Myocyte (in vitro differentiated cells): ENCODE measurements at regions not wholly inside any gene's neighbourhood (a gene's known extent, or its start where the extent isn't known, plus 50 kb on each side); places are given as distances from the start of the nearest gene placed in this dataset.

Source experiments
- DNase-seq: peaks from one replicate; pipeline ENCODE4 v3.0.0-alpha.2; 2012; ENCODE audit warnings: low read depth

DNA sequence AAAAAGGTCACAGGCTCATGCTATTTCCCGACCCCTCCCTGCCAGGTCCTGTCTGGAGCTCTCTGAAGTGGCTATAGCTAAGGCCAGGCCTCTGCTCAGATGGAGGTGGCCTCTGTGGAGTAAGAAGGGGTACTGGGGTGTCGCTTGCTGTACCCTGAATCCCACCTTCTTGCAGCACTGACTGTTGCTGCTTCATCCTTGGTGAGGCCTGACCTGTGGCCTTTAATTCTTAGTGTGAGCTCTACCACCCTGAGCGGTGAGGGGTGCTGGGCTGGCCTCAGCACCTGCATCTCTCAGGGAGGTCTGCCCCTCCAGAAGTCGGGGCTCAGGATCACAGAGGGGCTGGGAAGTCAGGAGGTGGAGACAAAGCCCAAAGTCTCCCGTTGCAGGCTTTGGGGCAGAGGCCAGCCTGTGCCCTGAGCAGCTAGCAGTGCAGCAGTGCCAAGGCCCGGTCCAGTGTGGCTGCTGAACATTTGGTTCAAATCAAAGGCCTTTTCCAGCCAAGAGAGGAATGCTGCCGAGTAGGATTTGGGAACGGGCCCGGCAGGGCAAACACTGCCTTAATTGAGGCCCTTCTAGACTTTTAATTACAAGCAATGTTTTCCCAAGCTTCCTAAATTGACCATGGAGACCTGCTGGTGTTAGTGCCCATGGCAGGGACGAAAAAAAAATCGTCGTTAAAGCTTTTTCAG lies 133.5 kb upstream of the HAAO start:
- DNase-seq, result no peak

DNA sequence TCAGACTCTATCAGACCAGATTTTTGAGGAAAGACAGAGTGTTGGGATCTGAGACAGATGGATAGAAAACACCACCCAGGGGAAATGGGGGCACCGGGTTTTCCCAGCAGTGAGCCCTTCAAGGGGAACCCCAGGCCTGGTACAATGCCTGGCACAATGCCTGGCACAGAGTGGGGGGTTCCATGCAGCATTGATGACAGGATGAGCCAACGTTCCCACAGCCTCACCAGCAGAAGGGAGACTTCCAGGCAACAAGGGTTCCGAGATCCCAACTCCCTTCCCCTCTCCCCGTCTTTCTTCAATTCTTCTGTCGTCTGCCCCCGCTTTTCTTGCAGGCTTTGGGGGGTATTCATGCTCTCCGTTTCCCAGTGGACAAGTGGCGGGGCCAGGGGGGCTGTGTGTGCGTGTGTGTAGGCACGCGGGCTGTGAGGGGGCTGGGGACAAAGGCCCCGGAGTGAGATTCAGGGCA lies 132.1 kb upstream of the HAAO start:
- DNase-seq, result peak; percentile 55

DNA sequence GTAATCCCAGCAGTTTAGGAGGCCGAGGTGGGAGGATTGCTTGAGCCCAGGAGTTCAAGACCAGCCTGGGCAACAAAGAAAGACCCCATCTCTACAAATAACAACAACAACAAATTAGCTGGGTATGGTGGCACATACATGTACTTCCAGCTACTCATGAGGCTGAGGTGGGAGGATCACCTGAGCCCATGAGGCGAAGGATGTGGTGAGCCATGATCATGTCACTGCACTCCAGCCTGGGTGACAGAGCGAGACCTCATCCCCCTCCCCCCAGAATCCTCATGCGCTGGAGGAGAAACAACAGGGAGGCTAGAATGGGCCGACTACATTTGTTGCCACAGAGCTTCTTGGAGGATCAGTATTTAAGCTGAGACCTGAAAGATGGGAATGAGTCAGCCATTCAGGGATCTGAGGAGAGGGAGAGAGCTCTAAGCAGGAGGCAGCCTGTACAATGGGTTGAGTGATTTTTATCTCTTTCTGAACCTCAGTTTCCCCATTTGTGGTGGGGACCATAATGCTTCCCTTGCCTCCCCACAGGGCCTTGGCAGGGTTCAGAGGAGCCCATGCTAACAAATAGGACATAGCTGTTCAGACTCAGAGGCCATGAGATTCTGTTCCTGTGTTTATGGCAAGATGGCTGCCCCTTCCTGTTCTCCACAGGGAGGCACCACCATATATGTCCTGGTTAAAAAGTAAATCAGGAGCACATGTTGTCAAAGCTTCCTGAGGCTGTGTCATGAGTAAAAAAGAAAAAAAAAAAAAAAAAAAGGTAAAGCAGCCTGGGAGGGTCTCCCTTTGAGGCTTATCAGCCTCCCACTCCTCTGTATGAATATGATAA lies 131.4 kb upstream of the HAAO start:
- DNase-seq, result peak; percentile 28

DNA sequence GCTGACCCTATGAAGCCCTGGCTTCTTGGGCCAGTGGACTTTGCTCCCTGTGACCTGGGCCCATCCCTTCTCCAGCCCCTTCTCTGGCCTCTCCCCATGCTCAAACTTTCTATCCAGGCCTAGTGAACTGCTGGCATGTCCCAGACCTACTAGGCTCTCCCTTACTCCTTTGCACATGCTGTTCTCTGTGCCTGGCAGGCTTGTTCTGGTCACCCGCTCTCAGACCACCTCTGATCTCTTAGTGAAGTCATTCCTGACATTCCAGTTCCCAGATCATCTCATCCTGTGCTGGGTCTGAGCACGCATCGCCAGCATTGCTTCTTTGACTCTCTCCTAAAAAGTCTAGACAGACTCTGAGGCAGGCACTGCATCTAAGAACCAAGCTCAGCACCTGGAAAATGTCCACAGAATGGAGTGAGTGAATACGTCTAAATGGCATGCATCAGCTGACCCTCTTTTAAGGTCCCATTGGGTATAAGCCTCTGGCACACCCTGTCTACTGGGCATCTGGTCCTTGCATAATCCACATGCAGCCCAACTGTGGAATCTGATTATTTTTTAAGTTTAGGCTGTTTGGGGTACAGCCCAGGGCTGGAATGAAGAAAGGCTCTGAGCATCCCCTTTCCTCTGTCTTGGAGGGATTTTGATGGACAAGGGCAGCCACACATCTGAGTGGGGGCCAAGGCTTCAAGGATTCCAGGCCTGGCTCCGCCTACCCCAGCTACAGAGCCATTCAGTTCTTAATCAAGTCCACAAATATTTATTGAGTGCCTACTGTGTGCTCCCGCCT lies 130.6 kb upstream of the HAAO start:
- peak; percentile 89 for DNase-seq

DNA sequence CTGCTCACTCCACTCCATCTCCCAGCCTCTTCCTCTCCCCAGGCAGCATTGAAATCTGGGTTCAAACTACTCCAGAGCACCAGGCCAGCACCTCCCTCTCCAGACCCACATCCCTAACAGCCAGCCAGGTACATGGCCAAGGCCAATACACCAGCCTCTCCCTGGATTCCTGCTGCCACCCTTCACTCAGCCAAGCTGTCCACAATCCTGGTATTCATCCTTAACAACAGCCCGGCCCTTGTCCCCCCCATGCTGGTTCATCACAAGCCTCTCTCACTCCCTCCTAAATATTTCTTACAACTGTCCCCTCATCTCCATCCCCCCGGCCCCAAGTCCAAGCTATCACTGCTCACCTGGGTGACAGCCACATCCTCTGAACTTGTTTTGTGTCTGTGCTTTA lies 129.9 kb upstream of the HAAO start:
- DNase-seq, result no peak

DNA sequence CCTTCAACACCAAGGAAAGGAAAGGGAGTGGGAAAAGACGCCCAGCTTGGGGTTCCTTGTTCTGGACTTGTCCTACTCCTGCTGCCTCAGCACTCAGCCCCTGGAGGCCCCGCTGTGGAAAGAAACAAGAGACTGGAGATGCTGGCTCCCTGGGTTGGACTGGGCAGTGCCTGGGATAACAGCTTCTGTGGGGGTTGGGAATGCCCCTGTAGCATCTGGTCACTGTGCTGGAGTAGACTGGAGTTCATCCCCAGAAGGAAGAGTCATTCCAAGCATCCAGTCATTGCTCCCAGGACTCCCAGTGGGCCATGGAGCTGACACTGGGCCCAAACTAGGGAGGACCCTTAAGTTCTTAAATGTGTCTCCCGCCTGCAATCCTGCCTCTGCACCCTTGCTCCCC lies 129.3 kb upstream of the HAAO start:
- DNase-seq, result peak; percentile 15

DNA sequence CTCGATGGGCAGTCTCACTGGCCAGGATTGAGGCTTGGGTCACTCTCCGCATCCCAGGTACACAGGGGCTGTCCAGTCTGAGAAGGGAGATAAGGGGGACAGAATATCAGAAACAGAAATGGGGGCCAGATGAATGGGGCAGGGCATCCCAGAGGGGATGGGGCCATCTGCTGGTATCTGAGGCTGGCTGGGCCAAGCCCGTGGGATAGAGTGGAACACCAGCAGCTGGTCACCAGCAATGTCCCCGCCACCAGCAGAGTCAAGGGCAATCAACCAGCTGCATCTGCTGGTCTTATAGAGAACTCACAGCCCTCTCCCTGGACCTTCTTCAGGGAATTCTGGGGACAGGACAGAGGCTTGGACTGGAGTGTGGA lies 128.8 kb upstream of the HAAO start:
- peak; percentile 14 for DNase-seq

DNA sequence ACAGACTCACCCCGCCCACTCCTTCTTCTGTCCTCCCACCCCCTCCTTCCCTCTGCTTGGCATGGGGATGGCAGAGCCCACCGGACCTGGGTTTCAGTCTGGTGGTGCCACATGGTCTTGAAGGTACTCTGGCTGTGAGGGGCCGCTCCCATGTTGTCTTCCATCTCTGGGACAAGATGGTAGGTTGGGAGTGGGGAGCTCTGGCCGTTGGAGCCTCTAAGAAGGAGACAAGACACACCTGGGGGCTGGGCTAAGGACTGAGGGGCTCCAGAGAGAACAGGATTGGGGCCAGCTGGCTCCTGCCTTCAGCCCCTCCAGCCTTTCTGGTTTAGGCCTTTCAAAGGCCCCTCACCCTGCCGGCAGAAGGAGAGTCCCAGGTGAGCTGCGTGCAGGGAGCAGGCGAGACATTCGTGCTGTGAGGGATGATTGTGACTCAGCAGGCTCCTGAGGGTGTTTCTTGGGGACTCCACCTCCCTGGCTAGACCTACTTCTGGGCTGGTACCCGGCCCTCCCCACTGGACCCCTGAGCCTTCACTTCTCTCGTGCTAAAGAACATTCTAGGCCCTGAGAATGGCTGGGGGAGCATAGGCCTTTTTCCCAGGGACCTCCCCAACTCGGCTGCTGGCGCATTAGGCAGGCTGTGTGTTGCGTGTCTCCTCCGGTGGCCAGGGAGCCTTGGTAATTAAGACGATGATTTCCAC lies 128.2 kb upstream of the HAAO start:
- DNase-seq, result no peak

DNA sequence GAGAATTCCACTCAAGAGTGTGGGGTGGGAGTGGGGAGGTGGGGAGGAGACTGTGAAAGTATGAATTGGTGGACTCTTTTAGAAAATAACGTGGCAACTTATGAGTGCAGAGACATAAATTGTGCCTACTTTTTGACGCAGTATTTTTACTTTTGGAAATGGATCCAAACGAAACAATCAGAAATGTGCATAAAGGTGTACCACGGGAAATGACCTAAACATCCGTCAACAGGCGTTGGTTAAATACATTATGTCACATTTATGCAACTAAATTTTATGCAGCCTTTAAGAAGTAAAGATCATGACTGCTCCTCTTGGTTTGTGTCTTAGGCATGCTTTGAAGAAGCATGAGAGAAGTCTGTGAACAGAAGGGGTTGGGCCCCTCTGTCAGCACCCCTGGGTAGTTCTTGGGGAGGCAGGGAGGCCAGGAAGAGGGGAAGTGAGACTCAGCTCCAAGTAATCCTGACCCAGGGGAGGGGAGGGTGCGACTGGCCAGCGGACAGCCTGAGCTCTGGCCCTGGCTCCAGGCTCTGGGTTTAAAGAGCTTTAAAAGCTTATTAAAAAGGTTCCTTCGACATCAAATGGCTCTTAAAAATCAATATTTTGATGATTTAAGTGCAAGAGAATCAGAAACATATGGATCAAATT lies 126.4 kb upstream of the HAAO start:
- DNase-seq, result no peak

DNA sequence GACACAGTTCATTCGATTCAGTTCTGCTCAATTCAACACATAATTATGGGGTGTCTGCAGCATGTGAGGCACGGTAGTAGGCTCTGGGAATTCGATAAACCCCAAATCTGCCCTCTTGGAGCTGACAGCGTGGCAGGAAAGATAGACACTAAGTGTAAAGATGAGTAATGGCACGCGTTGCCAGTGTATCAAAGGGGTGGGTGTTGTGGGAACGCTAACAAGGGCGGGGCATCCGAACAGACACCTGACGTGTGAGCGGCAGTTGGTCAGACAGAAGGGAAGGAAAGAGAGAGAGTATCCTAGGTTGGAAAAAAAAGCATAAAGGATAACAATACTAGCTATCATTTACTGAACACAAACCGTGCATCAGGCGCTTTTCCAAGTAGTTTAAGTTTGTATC lies 125.7 kb upstream of the HAAO start:
- DNase-seq, result no peak

DNA sequence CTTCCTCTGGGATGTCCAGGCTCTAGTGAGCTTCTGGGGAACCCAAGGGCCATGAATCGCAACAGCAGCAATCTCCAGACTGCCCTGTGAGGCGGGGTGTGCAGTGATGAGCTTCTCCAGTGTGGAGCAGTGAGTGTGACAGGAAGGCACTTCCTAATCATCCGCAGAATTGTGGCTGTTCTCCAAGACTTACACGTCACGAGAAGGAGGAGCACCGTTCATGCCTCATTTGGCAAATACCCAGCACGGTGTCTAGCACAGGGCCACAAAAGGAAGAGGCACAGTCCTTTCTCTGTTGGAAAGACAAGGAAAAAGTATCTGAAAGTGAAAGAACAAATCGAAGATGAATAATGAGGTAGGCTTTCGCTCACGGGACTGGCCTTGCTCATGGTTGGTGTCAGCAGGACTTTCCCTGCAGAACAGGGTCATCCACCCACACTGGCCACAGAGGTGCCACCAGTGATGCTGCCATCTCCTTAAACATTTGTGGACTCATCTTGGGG lies 125.1 kb upstream of the HAAO start:
- DNase-seq, result peak; percentile 45

DNA sequence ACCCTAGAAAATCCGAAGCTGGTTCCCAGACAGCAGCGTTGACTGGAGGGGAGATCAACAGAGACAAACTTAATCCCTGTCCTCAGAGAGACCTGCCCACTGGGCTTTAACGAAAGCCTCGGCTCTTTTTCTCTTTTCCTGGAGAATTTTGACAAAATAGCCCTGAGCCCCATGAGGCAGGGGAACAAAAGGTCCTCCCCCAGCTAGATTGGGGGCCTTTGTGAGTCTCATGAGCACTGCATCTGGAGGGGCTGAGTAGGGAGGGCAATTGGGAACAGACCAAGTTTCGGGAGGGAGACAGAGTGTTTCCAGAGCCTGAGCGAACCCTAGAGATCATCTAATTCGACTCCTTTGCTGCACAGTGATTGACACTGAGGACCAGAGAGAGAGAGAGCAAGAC lies 123.9 kb upstream of the HAAO start:
- no peak for DNase-seq

DNA sequence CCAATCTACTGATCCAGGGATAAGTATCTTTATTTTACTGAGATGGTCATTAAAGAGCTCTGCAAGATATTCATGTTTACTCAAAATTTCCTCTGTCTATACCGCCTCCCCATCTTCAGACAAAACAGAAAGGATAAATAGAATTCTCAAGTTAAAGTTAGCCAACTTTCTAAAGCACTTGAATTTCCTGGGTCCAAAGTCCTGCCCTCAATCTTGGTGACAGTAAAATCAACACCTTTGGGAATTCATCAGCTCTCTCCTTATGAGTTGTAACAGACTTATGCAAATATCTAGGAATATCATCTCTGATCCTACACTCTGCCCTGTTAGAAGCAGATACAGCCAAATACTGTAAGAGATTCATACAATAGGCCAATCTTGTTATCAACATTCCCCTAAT lies 122.5 kb upstream of the HAAO start:
- DNase-seq, result no peak

DNA sequence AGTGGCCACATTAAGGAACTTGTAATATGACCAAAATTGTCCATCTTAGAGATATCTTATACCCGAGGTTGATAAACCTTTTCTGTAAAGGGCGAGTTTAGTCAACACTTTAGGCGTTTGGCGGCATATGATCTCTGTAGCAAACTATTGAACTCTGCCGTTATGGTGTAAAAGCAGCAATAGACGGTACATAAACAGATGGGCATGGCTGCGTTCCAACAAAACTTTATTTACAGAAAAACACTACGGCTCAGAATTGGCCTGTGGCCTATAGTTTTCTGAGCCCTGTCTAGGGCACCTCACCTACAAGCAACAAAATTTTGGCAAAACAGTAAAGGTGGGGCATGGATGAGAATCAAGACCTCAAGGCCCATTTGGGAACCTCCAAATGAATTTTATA lies 121.9 kb upstream of the HAAO start:
- DNase-seq, result no peak

DNA sequence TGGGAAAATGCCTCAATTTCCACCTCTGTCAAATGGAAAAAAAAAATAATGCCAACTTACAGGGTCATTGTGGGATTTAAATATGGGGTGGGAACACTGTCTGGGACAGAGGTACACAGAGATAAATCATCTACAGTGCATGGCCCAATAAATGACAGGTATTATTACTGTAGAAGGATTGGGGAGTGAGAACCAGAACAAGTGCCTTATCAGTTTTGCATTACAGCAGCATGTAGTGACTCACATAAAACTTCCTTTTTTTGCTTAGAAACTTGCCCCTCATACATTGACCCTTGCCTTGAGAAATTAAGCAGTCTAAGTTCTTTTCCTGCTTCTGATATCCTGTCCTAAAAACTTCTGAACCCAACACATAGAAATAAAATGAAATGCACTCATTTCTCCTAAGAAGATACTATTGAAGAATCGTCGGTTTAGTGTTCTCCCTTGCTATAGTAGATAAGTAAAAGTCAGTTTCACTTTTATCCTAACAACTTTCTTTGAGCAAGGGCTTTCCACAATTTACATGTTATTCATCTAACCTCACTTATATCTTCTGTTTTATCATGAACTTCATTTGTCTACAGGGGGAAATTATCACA lies 121.0 kb upstream of the HAAO start:
- no peak for DNase-seq

DNA sequence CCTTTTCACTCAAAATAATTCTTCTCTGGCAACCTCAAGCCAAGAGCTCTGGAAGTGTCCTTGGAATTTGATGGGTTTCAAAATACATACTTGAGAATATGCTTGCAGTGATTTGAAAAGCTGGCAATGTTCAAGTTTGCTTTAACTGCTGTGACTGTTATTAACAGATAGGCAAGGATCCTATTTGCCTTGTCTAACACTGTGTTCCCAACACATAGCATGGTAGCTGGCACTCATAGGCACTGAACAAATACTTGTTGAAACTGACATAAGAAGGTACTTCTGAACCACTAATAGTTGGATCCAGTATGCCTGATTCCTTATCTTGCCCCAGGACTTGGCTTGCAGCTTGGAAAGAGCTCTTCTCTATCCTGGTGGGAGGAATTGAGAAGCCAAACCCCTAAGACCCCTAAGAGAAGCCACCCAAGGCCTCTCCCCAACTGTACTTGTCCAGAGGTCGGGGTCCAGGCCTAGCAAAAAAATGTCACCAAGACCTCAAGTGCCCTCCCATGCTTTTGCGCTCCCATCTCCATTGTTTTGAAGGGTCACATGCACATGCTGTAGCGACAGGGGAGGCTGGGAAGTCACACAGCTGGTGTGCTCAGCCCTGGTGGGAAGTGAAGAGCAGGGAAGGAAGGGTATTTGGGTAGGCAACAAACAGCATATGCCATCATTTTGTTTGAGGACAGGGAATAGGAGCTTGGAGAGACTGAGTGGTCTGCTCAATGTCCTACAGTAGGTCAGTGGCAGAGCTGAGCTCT lies 118.4 kb upstream of the HAAO start:
- no peak for DNase-seq

DNA sequence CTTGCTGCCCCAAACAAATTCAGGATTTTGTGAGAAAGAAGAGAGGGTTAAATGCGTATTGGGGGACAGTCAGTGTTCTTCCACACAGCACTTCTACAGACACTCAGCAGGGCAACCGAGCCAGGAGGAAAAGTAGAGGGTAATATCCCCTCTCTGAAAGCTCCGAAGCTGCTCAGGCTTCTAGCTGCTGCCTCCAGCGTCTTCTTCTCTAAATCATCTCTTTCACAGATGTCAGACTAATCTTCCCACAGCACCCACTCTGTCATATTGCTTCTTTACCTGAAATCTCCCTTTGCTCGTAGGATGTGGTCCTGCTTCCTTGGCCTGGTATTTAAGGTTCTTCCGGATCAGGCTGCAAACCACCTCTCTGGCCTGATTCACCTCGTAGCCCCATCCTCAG lies 117.6 kb upstream of the HAAO start:
- DNase-seq, result no peak

DNA sequence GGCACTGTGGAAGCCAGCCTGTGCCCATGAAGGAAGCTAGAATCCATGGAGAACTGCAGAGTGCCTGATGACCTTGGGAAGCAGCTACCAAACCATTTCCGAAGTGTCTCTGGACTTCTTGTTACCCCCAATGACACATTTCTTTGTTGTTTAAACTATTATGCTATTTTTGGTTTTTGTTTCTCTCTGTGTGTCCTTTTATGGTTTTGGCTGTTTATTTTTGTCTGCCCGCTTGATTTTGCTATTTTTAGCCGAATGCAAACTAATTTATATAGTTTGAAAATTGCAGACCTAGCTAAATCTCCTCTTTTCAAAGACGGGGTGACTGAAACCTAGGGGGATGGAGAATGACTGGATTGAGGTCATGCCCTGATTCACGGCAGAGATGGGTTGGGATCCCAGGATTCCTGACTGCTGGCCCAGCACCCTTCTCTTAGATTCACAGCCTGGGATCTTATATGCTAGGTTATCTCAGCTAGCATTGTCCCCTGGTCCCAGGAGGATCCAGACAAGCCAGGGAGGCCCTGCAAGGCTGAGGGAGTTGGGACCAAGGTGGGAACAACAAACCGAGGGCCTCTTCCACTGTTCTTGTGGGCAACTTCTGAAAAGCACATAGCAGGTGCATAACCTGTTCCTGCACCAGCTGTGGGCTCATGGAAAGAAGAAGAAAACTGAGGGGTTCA lies 116.3 kb upstream of the HAAO start:
- DNase-seq, result no peak

DNA sequence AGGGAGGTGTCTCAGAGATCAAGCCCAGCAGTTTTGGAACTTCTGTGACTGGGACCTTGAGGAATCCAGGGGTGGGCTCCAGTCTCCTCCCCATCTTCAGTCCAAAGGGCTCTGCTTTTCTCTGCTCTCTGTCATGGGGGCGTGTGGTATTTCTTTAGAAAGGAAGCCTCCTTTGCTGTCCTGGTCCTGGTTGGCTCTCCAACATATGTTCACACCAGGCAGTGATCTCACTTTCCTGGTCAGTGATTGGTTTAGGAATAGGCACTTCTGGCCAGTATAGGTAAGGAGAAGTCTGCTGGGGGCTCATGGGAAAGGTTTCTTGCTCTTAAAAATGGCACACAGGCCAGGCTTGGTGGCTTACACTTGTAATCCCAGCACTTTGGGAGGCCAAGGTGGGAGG lies 115.5 kb upstream of the HAAO start:
- no peak for DNase-seq
